Vagina (tissue), 2 donors: ENCODE measurements at regions not wholly inside any gene's neighbourhood (a gene's known extent, or its start where the extent isn't known, plus 50 kb on each side); places are given as distances from the start of the nearest gene placed in this dataset.

ENCODE experiments used
- DNase-seq, 2 donors: peaks; one replicate each; pipeline ENCODE4 v3.0.0-alpha.2; 2017; ENCODE audit errors: extremely low spot score in 2 of 2
- H3K27ac ChIP-seq: fragments of 200-600 bp; sonication (generic); one replicate; pipeline ENCODE4 v1.5.1; 2019
- H3K27me3 ChIP-seq: fragments of 200-600 bp; sonication (generic); one replicate; pipeline ENCODE4 v1.5.1; 2019
- H3K36me3 ChIP-seq, 2 donors: fragments of 200-600 bp; sonication (generic); one replicate each; pipeline ENCODE4 v1.5.1; 2017 to 2019
- H3K4me1 ChIP-seq: fragments of 200-600 bp; sonication (generic); one replicate; pipeline ENCODE4 v1.5.1; 2019
- H3K4me3 ChIP-seq, 2 donors: fragments of 200-600 bp; sonication (generic); 1 replicate in 1 of 2; 2 replicates in 1 of 2; pipeline ENCODE4 v1.5.1; 2016 to 2019
- H3K9me3 ChIP-seq: fragments of 200-600 bp; sonication (generic); one replicate; pipeline ENCODE4 v1.5.1; 2019
- POLR2A ChIP-seq, 2 donors: fragments of 450-650 bp; IDR thresholded peaks; one replicate each; pipeline ENCODE4 v1.6.1; 2017; ENCODE audit warnings: antibody characterized with exemption in 2 of 2, mild to moderate bottlenecking in 2 of 2, moderate library complexity in 2 of 2
- POLR2AphosphoS5 ChIP-seq, 2 donors: sonication (generic); formaldehyde crosslinking; IDR thresholded peaks; one replicate each; pipeline ENCODE4 v1.9.0; 2017; ENCODE audit warnings: antibody characterized with exemption in 2 of 2, mild to moderate bottlenecking in 2 of 2, low read depth in 1 of 2; ENCODE audit not compliant: insufficient read depth in 1 of 2
- intact Hi-C: fragments of 100-400 bp; cut with DNase I; formaldehyde crosslinking; loops from one replicate; pipeline ENCODE4 v1.15.1; 2023
- TF ChIP-seq, protein P1 (sequence below), 3 experiments: fragments of 450-650 bp in 2 of 3; fragments of 200-600 bp in 1 of 3; sonication (generic) in 1 of 3; IDR thresholded peaks; one replicate each; pipeline ENCODE4 v1.5.1; 2017 to 2019; ENCODE audit warnings: antibody characterized with exemption in 3 of 3, mild to moderate bottlenecking in 2 of 3, moderate library complexity in 2 of 3

DNA sequence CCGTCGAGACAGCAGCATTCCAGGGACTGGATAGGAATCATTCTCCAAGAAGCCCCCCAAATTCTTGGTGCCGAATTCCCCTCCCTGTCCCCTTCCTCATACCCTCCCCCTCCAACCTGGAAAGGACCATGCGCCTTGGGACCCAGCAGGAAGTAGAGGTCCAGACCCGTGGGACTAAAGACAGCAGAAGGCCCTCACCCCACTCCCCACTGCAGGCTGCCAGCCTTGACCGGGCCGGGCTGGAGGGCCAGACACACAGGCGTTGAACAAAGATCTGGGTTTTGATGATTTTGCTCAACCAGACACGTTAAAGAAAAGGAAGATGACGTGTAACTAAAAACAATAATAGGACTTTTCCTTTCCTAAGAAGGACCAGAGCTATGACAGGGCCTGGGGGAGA, 286.5 kb downstream of the NPHP4 start:
- H3K36me3 ChIP-seq, result no peaks in the 10 kb centered on the region
- no peaks in the 10 kb centered on the region for H3K4me1 ChIP-seq
- no peaks in the 10 kb centered on the region for H3K27me3 ChIP-seq
- no peak for DNase-seq
- H3K4me3 ChIP-seq, result no peak overlapping the region
- intact Hi-C loops, result no loop called here
- H3K27ac ChIP-seq, result no peak overlapping the region
- no peaks in the 10 kb centered on the region for H3K9me3 ChIP-seq
- TF ChIP-seq POLR2AphosphoS5 (IDR thresholded peaks at IDR 0.05; ENCODE audit: insufficient read depth in 1 of 2, low read depth in 1 of 2) (no peak), POLR2A (IDR thresholded peaks at IDR 0.05) (no peak)
- TF ChIP-seq, protein P1, sequence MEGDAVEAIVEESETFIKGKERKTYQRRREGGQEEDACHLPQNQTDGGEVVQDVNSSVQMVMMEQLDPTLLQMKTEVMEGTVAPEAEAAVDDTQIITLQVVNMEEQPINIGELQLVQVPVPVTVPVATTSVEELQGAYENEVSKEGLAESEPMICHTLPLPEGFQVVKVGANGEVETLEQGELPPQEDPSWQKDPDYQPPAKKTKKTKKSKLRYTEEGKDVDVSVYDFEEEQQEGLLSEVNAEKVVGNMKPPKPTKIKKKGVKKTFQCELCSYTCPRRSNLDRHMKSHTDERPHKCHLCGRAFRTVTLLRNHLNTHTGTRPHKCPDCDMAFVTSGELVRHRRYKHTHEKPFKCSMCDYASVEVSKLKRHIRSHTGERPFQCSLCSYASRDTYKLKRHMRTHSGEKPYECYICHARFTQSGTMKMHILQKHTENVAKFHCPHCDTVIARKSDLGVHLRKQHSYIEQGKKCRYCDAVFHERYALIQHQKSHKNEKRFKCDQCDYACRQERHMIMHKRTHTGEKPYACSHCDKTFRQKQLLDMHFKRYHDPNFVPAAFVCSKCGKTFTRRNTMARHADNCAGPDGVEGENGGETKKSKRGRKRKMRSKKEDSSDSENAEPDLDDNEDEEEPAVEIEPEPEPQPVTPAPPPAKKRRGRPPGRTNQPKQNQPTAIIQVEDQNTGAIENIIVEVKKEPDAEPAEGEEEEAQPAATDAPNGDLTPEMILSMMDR (IDR thresholded peaks at IDR 0.05), result no peak

DNA sequence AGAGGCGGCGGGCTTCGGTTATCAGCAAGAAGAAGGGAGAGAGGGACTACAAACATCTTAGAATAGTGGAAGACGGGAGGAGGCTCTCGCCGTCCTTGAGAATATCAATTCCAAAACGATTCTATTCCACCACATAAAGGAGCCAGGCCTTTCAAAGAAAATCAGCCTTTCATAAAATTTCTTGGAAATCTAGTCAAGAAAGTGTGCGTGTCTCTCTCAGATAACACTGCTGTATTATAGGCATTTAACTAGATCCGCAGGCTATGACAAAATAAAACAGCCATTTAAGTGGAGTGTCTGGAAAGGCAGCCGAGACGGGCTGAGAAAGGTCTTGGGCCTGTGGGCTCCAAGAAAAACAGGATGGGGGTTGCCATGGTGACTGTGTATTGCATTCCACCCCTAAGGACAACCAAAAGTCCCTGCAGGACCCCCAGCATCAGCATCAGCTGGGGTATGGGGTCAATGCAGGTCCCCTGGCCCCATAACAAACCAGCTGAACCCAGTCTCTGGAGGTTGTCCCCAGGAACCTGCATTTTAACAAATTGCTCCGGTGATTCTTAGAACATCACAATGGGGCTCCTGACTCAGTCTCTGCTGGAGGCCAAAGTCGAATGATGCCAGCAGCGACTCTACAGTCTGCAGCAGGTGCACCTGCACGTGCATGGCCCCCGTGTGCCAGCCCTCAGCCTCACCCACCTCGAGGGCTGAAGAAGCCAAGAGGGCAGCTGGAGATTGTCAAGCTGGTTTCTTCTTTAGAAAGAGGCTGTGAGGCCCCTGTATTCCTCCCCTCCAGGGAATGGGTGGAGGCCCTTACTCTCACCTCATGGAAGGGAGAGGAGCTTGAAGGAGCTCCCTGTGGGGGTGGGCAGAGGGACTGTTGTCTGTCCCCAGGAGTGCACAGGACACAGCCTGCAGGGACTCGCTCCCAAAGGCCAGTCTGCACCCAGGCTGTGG, 287.4 kb downstream of the NPHP4 start:
- intact Hi-C loops, result no loop called here
- no peaks in the 10 kb centered on the region for H3K36me3 ChIP-seq
- no peak overlapping the region for H3K4me3 ChIP-seq
- no peaks in the 10 kb centered on the region for H3K27me3 ChIP-seq
- no peaks in the 10 kb centered on the region for H3K4me1 ChIP-seq
- TF ChIP-seq, protein P1 (IDR thresholded peaks at IDR 0.05), result no peak
- H3K9me3 ChIP-seq, result no peaks in the 10 kb centered on the region
- no peak for DNase-seq
- no peak overlapping the region for H3K27ac ChIP-seq

DNA sequence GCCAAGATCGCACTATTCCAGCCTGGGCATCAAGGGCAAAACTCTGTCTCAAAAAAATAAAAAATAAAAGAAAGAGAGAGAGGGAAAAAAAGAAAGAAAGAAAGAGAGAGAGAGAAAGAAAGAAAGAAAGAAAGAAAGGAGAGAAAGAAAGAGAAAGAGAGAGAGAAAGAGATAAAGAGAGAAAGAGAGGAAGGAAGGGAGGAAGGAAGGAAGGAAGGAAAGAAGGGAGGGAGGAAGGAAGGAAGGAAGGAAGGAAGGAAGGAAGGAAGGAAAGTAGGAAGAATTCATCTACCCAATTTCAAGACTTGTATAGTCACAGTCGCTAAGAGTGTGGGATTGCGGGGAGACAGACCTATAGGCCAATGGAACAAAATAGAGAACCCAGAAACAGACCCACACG, 290.6 kb downstream of the NPHP4 start:
- Histone ChIP-seq H3K36me3 (no peaks in the 10 kb centered on the region), H3K4me3 (no peak overlapping the region), H3K27me3 (no peaks in the 10 kb centered on the region), H3K9me3 (no peaks in the 10 kb centered on the region), H3K4me1 (no peaks in the 10 kb centered on the region), H3K27ac (no peak overlapping the region)
- DNase-seq, result no peak
- intact Hi-C loops, result no loop called here
- TF ChIP-seq POLR2AphosphoS5 (IDR thresholded peaks at IDR 0.05; ENCODE audit: insufficient read depth in 1 of 2, low read depth in 1 of 2) (no peak), POLR2A (IDR thresholded peaks at IDR 0.05) (no peak)
- TF ChIP-seq, protein P1 (IDR thresholded peaks at IDR 0.05), result no peak

DNA sequence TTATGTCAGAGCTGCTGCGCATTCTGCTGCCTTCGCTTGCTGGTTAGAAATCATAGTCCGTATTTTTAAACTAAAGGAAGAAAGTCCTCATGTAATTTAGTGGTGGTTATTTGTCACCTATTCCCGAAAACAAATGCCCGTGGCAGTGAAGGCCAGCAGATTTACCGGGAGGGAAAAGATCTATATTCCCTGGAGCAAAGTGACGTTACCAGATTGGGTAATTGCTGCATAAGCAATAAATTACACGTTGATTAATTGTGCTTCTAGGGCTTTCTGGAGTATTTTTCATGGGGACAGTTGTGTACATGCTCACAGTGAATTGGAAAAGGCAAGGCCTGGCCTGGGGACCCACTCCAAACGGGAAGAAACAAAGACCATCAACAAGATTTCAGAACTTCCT, 298.7 kb downstream of the NPHP4 start:
- H3K27ac ChIP-seq, result no peak overlapping the region
- TF ChIP-seq POLR2AphosphoS5 (IDR thresholded peaks at IDR 0.05; ENCODE audit: insufficient read depth in 1 of 2, low read depth in 1 of 2) (no peak), POLR2A (IDR thresholded peaks at IDR 0.05) (no peak)
- TF ChIP-seq, protein P1 (IDR thresholded peaks at IDR 0.05), result no peak
- DNase-seq, result no peak
- no peaks in the 10 kb centered on the region for H3K27me3 ChIP-seq
- H3K9me3 ChIP-seq, result no peaks in the 10 kb centered on the region
- H3K4me3 ChIP-seq, result no peak overlapping the region
- no peaks in the 10 kb centered on the region for H3K4me1 ChIP-seq
- no peaks in the 10 kb centered on the region for H3K36me3 ChIP-seq
- intact Hi-C loops, result no loop called here

DNA sequence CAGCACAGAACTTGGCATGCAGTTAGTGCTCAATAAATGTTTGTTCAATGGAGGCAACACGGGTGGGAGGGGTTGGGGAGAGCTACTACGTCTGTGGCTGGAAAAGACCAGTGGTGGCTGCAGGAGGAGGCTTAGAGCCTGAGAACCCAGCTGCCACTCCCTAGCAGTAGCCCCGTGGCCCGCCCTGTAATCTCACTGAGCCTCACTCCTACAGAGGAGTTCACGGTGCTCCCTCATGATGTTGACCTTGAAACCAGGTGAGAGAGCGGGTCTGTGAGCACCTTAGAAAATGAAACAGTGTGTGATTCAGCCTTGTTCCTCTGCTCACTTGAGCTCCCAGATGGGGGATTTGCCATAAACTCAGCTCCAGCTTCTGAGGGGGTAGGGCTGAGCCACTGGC, 299.6 kb downstream of the NPHP4 start:
- Histone ChIP-seq H3K27me3 (no peaks in the 10 kb centered on the region), H3K4me3 (no peak overlapping the region), H3K36me3 (no peaks in the 10 kb centered on the region), H3K9me3 (no peaks in the 10 kb centered on the region), H3K4me1 (no peaks in the 10 kb centered on the region), H3K27ac (no peak overlapping the region)
- intact Hi-C loops, result no loop called here
- TF ChIP-seq POLR2A (IDR thresholded peaks at IDR 0.05), result no peak
- TF ChIP-seq, protein P1 (IDR thresholded peaks at IDR 0.05), result no peak
- TF ChIP-seq POLR2AphosphoS5 (IDR thresholded peaks at IDR 0.05; ENCODE audit: insufficient read depth in 1 of 2, low read depth in 1 of 2), result no peak
- no peak for DNase-seq
